GM21390 (cell line): ENCODE measurements at regions not wholly inside any gene's neighbourhood (a gene's known extent, or its start where the extent isn't known, plus 50 kb on each side); places are given as distances from the start of the nearest gene placed in this dataset.

Experiments
- ATAC-seq: cut with Tn5 transposase; IDR thresholded peaks from one replicate; pipeline ENCODE4 v1.9.1; 2021; ENCODE audit not compliant: unreplicated experiment

DNA sequence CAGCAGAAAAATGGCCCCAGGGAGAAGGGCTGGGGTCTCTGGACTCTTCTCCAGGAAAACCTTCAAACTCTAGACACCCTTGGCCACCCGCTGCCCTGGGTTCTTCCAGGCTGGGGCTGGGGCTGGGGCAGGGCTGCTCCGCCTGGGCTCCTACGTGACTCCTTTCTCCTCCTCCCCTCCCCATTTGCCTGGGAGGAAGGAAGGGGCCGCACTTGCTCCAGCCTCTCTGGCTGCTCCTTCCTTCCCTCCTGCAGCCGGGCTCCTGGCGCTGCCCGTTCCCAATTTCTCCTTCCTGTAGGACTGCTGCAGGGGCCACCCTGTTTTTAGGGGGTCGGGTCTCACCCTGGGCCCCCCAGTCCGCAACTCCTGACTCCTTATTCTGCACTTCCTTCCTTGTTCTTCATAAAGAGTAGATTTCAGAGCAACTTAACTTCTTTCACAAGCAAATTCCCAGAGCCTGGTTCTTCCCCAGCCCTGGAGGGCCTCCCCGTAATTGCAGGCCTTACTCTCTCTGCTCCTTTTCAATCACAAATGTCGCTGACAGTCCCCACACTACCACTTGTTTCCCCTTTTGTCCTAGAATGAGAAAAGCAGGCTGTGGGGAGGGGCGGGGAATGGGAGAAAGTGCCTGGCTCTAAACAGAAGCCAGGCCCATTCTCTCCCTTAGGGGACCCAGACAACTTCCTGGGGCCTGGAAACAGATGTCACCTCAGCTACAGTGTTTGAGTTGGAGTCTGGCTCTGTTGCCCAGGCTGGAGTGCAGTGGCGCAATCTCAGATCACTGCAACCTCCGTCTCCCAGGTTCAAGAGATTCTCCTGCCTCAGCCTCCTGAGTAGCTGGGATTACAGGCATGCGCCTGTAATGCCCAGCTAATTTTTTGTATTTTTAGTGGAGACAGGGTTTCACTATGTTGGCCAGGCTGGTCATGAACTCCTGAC is 137.8 kb downstream of the ENGASE start:
- no peak for ATAC-seq

DNA sequence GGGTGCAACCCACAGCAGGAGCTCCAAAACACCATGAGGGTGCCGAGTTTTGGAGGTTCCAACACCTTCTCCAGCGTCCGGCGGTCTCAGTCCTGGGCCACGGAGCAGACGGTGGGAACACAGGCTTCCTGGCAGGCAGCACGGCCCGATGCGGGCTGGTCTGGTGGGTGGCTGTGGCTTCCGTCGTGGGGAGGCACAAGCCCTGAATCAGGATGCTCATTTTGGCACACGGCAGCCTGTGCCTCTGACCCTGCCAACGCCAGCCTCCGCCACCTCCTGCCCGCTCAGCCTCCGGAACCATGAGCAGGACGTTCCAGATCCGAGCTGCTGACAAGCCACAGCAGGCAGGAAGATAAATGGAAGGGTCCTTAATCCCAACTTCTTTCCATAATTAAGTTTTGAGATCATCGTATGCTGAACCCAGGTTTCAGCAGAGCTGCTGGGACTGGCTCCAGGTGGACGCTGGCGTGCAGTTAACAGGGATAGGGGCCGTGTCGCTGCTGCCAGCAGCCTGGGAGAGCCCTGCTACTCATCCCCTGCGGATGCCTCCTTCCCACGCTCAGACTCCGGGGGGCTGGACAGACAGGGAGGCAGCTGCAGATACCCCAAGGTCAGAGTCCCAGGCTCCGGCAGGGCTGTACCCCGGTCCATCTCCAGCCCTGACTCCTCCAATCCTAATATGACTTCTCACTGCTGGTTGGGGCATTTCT is 136.6 kb downstream of the ENGASE start:
- no peak for ATAC-seq

DNA sequence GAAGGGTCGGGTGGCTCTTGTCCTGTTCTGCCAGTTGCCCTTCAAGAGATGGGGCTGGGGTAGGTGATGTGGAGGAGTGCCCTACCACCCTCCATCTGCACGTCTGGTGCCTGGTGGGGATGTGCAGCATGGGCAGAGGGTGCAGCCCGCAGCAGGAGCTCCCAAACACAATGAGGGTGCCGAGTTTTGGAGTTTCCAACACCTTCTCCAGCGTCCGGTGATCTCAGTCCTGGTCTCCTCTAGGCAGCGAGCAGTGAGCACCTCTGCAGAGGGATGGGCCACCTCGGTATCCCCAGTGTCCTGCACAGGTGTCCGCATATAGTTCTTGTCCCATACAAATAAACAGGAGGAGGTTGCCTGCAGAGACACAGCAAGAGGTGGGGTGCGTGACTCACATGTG is 136.0 kb downstream of the ENGASE start:
- ATAC-seq = no peak

- no peak for ATAC-seq
Measured at GRCh38 chr17:79207960-79208359, 133.3 kb downstream of the ENGASE start.

GRCh38 chr17:79205688-79206205 is 131.1 kb downstream of the ENGASE start:
- ATAC-seq = no peak

GRCh38 chr17:79204261-79204660 is 129.6 kb downstream of the ENGASE start:
- ATAC-seq = no peak

GRCh38 chr17:79203657-79204056 is 129.0 kb downstream of the ENGASE start:
- ATAC-seq = no peak

GRCh38 chr17:79203016-79203415 is 128.4 kb downstream of the ENGASE start:
- no peak for ATAC-seq

DNA sequence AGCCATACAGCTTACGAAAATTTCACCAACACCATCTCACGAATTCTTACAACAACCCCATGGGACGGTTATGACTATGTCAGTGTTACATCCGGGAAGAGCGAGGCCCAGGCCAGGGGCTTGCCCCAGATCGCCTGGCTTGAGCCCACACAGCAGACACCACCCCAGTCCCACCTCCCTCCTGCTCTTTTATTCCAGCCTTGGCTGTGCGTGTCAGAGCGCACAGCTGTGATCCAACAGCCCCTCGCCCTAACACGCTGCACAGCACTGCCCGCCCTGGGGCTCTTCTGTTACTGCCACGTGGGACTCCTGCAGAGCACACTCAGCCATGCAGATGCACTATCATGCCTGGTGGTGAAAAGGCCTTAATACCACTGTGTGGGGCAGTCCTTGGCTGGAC is 127.9 kb downstream of the ENGASE start:
- no peak for ATAC-seq

GRCh38 chr17:79201536-79202227 is 127.1 kb downstream of the ENGASE start:
- no peak for ATAC-seq

- ATAC-seq = no peak
Measured at GRCh38 chr17:79201119-79201518, 126.5 kb downstream of the ENGASE start.

DNA sequence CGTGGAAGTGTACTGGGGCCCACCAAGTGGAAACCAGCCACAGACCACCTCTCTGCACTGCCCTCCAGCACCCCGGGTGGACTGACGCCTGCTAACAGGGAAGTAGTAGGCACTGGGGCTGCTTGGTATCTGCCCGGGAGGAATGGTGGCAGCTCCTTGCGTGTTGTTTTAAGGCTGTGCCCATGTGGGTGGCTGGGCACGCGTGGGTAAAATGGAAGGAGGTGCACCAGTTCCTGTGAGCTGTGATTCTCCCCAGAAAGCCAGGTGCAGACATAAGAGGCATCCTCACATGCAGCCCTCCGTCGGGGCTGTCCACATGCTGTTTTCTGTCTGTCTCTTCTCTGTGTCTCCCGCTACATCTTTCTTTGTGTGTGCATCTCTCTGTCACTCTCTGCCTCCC is 122.3 kb downstream of the ENGASE start:
- ATAC-seq = no peak

DNA sequence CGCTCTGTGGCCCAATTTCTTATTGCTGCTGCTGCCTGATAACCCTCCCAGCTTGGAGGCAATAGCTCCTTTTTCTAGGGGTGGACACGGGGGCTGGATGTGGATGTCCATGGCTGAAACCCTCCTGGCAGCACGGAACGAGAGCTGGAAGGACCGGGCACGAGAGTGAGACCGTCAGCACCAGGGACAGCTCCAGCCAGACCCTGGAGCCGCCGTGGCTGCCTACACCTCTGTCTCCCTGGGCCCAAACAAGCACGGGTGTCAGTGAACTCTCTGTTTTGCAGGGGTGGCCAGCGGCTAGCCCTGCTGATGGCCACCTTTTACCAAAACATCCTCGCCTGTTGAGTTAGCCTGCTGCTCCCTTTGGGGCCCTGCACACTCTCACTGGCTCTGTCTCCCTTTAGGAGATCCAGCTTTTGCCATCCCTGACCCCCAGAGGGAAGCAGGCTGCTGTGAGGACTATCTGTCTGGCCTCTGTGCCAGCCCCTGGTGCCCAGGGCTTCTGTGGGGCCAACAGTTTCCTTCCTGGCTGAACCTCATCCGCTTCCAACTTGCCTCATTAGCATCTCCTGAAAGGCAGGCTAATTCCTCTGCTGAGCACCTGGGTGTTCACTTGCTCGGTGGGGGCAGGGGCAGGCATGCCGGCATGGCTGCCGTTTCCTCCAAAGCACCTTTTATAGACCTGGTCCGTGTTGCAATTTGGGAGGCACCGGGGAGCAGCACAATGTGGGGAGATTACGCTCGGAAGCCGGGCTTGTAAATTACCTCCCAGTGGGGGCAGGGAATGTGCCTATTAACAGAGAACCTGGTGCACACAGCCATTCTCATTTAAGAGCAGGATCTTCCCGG is 118.1 kb downstream of the ENGASE start:
- no peak for ATAC-seq

DNA sequence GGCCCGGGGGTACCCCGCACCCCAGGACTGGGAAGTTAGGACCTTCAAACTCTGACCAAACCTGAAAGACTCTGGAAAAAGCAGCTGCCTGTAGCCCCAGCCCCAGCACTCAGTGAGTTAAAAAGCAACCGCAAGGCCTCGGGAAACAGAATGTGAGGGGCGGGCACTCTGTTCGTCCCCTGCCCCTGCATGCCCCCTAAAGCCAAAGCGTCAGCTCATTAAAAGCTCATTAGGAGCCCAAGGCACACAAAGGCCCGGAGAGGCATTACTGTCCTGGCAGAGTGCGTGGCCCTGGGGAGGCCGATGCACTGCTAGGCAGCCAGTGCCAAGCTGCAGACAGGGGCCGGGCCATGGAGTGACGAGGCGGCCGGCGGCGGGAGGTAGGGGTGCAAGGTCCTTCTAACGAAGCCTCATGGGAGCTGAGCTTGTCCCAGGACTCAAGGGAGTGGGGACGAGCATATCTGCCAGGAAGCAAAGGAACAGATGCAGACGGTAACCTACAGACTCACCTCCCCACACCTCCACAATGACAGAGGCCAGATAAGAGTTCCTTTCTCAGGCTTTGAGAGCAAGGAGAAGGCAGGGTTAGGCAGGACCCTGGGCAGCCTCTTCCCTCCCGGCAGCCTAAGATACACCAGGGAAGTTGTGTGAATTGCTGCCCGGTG is 116.8 kb downstream of the ENGASE start:
- ATAC-seq = no peak

- ATAC-seq = no peak
Measured at GRCh38 chr17:79189305-79189704, 114.7 kb downstream of the ENGASE start.

GRCh38 chr17:79188685-79189084 is 114.1 kb downstream of the ENGASE start:
- ATAC-seq = no peak

- ATAC-seq = no peak
Measured at GRCh38 chr17:79188048-79188447, 113.4 kb downstream of the ENGASE start.

DNA sequence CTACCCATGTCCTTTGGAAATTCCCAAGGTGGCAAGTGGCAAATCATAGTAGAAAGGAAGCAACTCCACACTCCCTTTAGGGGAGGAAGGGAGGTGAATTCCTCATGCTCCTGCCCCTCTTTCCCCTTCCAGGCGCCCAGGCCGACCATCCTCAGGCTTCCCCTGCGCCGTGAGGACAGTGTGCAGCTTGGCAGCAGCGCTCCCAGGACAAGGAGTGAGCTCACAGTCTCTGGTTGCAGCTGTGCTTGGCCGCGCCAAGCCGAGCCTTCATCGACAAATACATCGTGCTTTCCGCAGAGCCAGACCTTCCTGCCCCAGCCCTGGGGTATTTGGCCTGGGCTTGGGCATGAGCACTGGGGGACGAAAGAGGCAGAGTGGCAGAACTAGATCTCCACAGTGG is 112.6 kb downstream of the ENGASE start:
- ATAC-seq = no peak

DNA sequence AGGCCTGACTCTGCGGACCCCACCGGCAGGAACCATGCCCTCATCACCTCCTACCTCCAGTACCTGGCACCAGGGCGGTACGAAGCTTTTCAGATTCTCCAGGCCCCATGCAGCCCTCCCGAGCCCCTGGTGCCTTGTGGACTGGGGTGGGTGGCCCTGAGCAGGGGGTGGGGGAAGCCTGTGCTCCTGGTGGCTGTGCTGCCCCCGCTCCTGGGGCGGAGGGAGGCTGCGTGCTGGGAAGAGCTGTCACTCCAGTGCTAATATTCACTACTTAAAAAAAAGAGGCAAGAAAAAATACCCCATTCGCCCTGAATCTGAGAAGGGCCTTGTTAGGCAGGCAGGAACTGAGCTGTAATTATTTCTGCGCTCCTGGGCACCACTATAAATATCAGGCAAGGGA is 111.8 kb downstream of the ENGASE start:
- no peak for ATAC-seq

DNA sequence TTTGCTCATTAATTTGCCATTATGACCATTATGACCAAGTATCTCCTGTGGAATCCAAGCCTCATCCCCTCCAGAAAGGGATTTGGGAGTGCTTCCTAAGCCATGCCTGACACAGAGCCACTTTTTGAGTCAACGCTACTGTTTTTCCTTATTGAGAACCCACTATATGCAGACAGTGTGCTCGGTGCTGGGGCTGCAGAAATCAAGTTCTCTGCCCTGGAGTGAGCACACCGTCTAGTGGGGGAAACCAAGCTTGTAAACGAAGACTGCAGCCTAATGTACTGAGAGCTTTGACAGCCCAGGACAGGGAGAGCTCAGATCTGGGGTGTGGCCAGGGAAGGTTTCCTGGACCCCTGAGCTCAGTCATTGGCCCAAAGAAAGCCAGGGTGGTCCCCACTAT is 111.0 kb downstream of the ENGASE start:
- ATAC-seq = no peak
